ENCODE measurements at regions not wholly inside any gene's neighbourhood (a gene's known extent, or its start where the extent isn't known, plus 50 kb on each side); places are given as distances from the start of the nearest gene placed in this dataset.

DNA sequence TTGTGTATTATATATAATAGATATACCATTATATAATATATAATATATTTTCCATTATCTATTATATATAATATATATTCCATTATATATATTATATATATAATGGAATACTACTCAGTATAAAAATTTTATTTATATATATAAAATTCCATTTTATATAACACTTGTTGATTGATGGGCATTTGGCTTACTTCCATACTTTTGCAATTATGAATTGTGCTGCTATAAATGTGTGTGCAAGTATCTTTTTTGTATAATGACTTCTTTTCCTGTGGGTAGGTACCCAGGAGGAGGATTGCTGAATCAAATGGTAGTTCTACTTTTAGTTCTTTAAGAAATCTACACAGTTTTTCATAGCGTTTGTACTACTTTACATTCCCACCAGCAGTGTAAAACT, 1211.1 kb downstream of the NCAM2 start:
- Histone ChIP-seq H3K4me3 (ENCODE audit: low read depth, low read length) (no peak overlapping the region), H3K4me1 (ENCODE audit: control insufficient read depth, insufficient read depth, low read length, unreplicated experiment) (no peaks in the 10 kb centered on the region), H3K36me3 (ENCODE audit: insufficient read depth, low read length) (no peaks in the 10 kb centered on the region), H3K27me3 (ENCODE audit: insufficient read depth, low read length) (no peaks in the 10 kb centered on the region), H3K27ac (ENCODE audit: low read depth, low read length) (no peak overlapping the region), H3K79me2 (ENCODE audit: control insufficient read depth, insufficient read depth, low read length, unreplicated experiment) (no peaks in the 10 kb centered on the region), H2AFZ (ENCODE audit: low read length, unreplicated experiment) (no peak overlapping the region)

- Histone ChIP-seq H3K27ac (ENCODE audit: low read depth, low read length) (no peak overlapping the region), H2AFZ (ENCODE audit: low read length, unreplicated experiment) (no peak overlapping the region), H3K4me1 (ENCODE audit: control insufficient read depth, insufficient read depth, low read length, unreplicated experiment) (no peaks in the 10 kb centered on the region), H3K79me2 (ENCODE audit: control insufficient read depth, insufficient read depth, low read length, unreplicated experiment) (no peaks in the 10 kb centered on the region), H3K27me3 (ENCODE audit: insufficient read depth, low read length) (no peaks in the 10 kb centered on the region), H3K4me3 (ENCODE audit: low read depth, low read length) (no peak overlapping the region), H3K36me3 (ENCODE audit: insufficient read depth, low read length) (no peaks in the 10 kb centered on the region)
These were observed 1213.7 kb downstream of the NCAM2 start for GRCh38 chr21:22211943-22212342.

GRCh38 chr21:22223385-22223784, 1225.2 kb downstream of the NCAM2 start:
- H3K4me1 ChIP-seq (ENCODE audit: control insufficient read depth, insufficient read depth, low read length, unreplicated experiment), result no peaks in the 10 kb centered on the region
- no peaks in the 10 kb centered on the region for H3K36me3 ChIP-seq (ENCODE audit: insufficient read depth, low read length)
- H3K79me2 ChIP-seq (ENCODE audit: control insufficient read depth, insufficient read depth, low read length, unreplicated experiment), result no peaks in the 10 kb centered on the region
- no peak overlapping the region for H3K4me3 ChIP-seq (ENCODE audit: low read depth, low read length)
- no peak overlapping the region for H3K27ac ChIP-seq (ENCODE audit: low read depth, low read length)
- H2AFZ ChIP-seq (ENCODE audit: low read length, unreplicated experiment), result no peak overlapping the region
- H3K27me3 ChIP-seq (ENCODE audit: insufficient read depth, low read length), result no peaks in the 10 kb centered on the region

DNA sequence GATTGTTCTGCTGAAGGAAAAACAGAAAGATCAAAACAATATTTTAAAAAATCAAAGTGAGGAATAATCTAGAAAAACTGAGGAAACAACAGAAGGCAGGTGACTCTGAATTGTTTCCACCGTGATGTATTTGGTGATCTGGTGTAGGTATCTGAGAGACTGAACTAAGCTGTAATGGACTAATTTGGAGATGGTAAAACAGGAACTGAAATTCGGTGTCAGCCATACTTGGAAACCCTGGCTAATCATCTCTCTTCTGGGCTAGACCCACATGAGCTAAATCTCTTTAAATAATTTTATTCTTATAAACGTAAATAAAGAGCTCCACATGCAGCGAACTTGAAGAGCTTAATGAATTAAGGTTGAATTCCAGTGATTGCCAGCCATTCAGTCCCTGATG, 1226.1 kb downstream of the NCAM2 start:
- Histone ChIP-seq H3K79me2 (ENCODE audit: control insufficient read depth, insufficient read depth, low read length, unreplicated experiment) (no peaks in the 10 kb centered on the region), H3K4me1 (ENCODE audit: control insufficient read depth, insufficient read depth, low read length, unreplicated experiment) (no peaks in the 10 kb centered on the region), H3K4me3 (ENCODE audit: low read depth, low read length) (no peak overlapping the region), H3K27ac (ENCODE audit: low read depth, low read length) (no peak overlapping the region), H3K27me3 (ENCODE audit: insufficient read depth, low read length) (no peaks in the 10 kb centered on the region), H3K36me3 (ENCODE audit: insufficient read depth, low read length) (no peaks in the 10 kb centered on the region), H2AFZ (ENCODE audit: low read length, unreplicated experiment) (no peak overlapping the region)

DNA sequence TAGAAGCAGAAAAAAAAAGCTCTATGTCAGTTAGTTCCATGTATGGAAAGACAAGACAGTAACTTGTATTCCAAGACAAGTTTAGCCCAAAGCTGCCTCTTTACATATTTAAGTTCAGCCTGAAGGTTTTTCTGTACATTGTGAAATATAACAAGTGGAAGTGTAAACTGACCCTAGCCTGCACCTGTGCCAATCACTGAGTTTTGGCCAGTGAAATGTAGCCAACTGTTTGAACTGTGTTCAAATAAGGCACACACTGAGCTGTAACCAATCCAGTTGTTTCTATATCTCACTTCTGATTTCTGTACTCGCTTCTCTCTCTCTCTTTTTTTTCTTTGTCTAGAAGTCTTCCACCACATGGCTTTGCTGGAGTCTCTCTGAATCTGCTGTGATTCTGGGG, 1227.1 kb downstream of the NCAM2 start:
- Histone ChIP-seq H3K79me2 (ENCODE audit: control insufficient read depth, insufficient read depth, low read length, unreplicated experiment) (no peaks in the 10 kb centered on the region), H2AFZ (ENCODE audit: low read length, unreplicated experiment) (no peak overlapping the region), H3K36me3 (ENCODE audit: insufficient read depth, low read length) (no peaks in the 10 kb centered on the region), H3K27me3 (ENCODE audit: insufficient read depth, low read length) (no peaks in the 10 kb centered on the region), H3K27ac (ENCODE audit: low read depth, low read length) (no peak overlapping the region), H3K4me3 (ENCODE audit: low read depth, low read length) (no peak overlapping the region), H3K4me1 (ENCODE audit: control insufficient read depth, insufficient read depth, low read length, unreplicated experiment) (no peaks in the 10 kb centered on the region)

DNA sequence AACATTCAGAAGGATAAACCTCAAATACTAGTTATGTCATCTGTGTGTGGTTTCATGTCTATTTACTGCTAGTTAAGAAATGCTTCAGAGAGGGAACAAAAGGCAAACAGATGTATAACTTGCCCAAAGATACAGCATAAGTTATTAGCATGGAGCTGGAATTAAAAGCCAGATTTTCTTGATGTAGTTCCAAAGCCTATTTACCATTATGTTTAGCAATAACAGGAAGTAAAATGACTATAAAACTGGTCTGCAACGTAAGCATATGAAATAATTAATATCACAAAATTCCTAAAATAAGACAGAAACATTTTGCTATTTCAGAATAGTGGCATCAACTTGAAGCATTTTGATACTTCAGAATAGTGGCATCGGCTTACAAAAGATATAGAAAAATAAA, 1232.8 kb downstream of the NCAM2 start:
- Histone ChIP-seq H3K36me3 (ENCODE audit: insufficient read depth, low read length) (no peaks in the 10 kb centered on the region), H3K79me2 (ENCODE audit: control insufficient read depth, insufficient read depth, low read length, unreplicated experiment) (no peaks in the 10 kb centered on the region), H3K27me3 (ENCODE audit: insufficient read depth, low read length) (no peaks in the 10 kb centered on the region), H3K4me3 (ENCODE audit: low read depth, low read length) (no peak overlapping the region), H3K27ac (ENCODE audit: low read depth, low read length) (no peak overlapping the region), H2AFZ (ENCODE audit: low read length, unreplicated experiment) (no peak overlapping the region), H3K4me1 (ENCODE audit: control insufficient read depth, insufficient read depth, low read length, unreplicated experiment) (no peaks in the 10 kb centered on the region)

GRCh38 chr21:22235866-22236590, 1237.8 kb downstream of the NCAM2 start:
- Histone ChIP-seq H3K27ac (ENCODE audit: low read depth, low read length) (no peak overlapping the region), H3K4me1 (ENCODE audit: control insufficient read depth, insufficient read depth, low read length, unreplicated experiment) (no peaks in the 10 kb centered on the region), H3K4me3 (ENCODE audit: low read depth, low read length) (no peak overlapping the region), H2AFZ (ENCODE audit: low read length, unreplicated experiment) (no peak overlapping the region), H3K79me2 (ENCODE audit: control insufficient read depth, insufficient read depth, low read length, unreplicated experiment) (no peaks in the 10 kb centered on the region), H3K36me3 (ENCODE audit: insufficient read depth, low read length) (no peaks in the 10 kb centered on the region), H3K27me3 (ENCODE audit: insufficient read depth, low read length) (no peaks in the 10 kb centered on the region)

DNA sequence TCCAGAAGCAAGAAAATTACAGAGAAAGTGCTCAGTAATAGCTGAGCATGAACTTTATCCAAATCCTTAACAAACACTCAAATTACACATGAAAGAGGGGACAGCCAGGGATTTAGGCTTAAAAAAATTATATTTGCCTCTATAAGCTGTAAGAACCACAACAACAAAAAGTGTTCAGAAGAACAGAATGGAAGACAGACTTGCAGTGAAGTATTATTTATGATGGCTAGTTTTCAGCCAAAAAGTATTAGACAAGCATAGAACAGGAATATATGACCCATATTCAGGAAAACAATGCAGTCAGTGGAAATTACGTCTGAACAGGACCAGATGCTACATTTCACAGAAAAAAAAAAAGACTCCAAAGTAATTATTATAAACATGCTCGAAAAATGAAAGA, 1246.3 kb downstream of the NCAM2 start:
- Histone ChIP-seq H3K27me3 (ENCODE audit: insufficient read depth, low read length) (no peaks in the 10 kb centered on the region), H3K4me1 (ENCODE audit: control insufficient read depth, insufficient read depth, low read length, unreplicated experiment) (no peaks in the 10 kb centered on the region), H3K4me3 (ENCODE audit: low read depth, low read length) (no peak overlapping the region), H3K79me2 (ENCODE audit: control insufficient read depth, insufficient read depth, low read length, unreplicated experiment) (no peaks in the 10 kb centered on the region), H2AFZ (ENCODE audit: low read length, unreplicated experiment) (no peak overlapping the region), H3K27ac (ENCODE audit: low read depth, low read length) (no peak overlapping the region), H3K36me3 (ENCODE audit: insufficient read depth, low read length) (no peaks in the 10 kb centered on the region)

DNA sequence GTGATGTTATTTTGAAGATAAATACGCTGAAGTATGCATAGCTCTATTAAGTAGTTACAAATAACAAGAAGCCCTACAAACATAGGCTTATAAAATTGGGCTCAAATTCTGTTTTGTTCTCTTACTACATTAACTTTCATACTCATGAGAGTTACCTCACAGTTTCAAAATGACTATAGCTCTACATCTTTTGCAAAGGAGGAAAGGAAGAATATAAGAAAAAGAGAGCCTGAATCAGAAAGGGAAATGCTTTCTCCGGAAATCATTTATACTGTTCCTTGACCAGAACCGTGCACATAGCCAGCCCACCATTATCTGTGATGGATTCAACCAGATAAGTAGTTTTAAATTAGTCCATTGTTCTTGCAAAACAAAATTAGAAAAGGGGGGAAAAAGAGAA, 1252.1 kb downstream of the NCAM2 start:
- Histone ChIP-seq H3K36me3 (ENCODE audit: insufficient read depth, low read length) (no peaks in the 10 kb centered on the region), H3K4me1 (ENCODE audit: control insufficient read depth, insufficient read depth, low read length, unreplicated experiment) (no peaks in the 10 kb centered on the region), H3K79me2 (ENCODE audit: control insufficient read depth, insufficient read depth, low read length, unreplicated experiment) (no peaks in the 10 kb centered on the region), H3K27me3 (ENCODE audit: insufficient read depth, low read length) (no peaks in the 10 kb centered on the region), H2AFZ (ENCODE audit: low read length, unreplicated experiment) (no peak overlapping the region), H3K4me3 (ENCODE audit: low read depth, low read length) (no peak overlapping the region), H3K27ac (ENCODE audit: low read depth, low read length) (no peak overlapping the region)

DNA sequence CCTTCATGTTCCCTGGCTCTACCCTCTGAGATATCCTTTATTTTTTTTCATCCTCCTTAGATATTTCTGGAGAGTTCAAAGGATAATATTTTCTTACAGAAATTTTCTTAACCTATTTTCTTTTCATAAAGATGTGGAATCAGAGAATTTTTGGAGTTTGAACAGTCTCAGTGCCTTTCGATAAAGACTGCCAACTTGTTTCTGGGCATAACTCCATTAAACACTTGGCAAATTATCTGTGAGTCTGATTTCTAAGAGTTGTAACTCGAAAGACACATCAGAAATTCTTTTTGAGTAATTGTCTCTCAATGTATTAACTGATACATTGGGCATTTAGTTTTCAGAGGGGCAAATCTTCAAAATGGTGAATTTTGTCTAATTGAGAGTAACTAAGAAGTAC, 1255.6 kb downstream of the NCAM2 start:
- no peak overlapping the region for H3K27ac ChIP-seq (ENCODE audit: low read depth, low read length)
- no peaks in the 10 kb centered on the region for H3K79me2 ChIP-seq (ENCODE audit: control insufficient read depth, insufficient read depth, low read length, unreplicated experiment)
- H3K4me3 ChIP-seq (ENCODE audit: low read depth, low read length), result no peak overlapping the region
- H2AFZ ChIP-seq (ENCODE audit: low read length, unreplicated experiment), result no peak overlapping the region
- H3K27me3 ChIP-seq (ENCODE audit: insufficient read depth, low read length), result no peaks in the 10 kb centered on the region
- H3K4me1 ChIP-seq (ENCODE audit: control insufficient read depth, insufficient read depth, low read length, unreplicated experiment), result no peaks in the 10 kb centered on the region
- no peaks in the 10 kb centered on the region for H3K36me3 ChIP-seq (ENCODE audit: insufficient read depth, low read length)

DNA sequence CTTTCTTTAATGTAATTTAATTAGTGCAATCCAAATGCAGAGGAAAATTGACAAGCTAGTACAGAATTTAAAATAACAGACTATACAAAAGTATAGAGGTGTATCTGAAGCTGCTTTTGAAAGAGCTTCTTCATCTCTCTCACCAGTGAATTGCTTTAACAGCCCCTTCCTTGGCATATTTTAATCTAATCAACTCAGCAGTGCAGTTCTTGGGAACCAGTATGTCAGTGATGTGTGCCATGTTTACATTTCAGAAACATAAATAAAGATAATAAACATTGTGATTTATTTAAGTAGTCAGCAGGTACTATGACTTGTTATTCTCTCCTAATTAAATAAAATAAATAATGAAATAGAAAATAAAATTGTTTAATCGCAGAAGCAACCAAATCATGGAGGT, 1260.6 kb downstream of the NCAM2 start:
- Histone ChIP-seq H3K4me3 (ENCODE audit: low read depth, low read length) (no peak overlapping the region), H3K27ac (ENCODE audit: low read depth, low read length) (no peak overlapping the region), H3K4me1 (ENCODE audit: control insufficient read depth, insufficient read depth, low read length, unreplicated experiment) (no peaks in the 10 kb centered on the region), H3K36me3 (ENCODE audit: insufficient read depth, low read length) (no peaks in the 10 kb centered on the region), H2AFZ (ENCODE audit: low read length, unreplicated experiment) (no peak overlapping the region), H3K79me2 (ENCODE audit: control insufficient read depth, insufficient read depth, low read length, unreplicated experiment) (no peaks in the 10 kb centered on the region), H3K27me3 (ENCODE audit: insufficient read depth, low read length) (no peaks in the 10 kb centered on the region)

All from ACC112 (cell line).